Stimulated activated CD8-positive, alpha-beta memory T cell treated with anti-CD3 and anti-CD28 coated beads, Interleukin-7, amount 100 ng/mL, for 48 hours (primary cell): ENCODE measurements at regions not wholly inside any gene's neighbourhood (a gene's known extent, or its start where the extent isn't known, plus 50 kb on each side); places are given as distances from the start of the nearest gene placed in this dataset.

Source experiments
- DNase-seq, 2 donors: peaks; one replicate each; pipeline ENCODE4 v3.0.0-alpha.2; 2020; ENCODE audit warnings: low read depth in 1 of 2; ENCODE audit errors: extremely low read depth in 1 of 2

- DNase-seq: no peak
These were observed 139.2 kb upstream of the NAMPT start for GRCh38 chr7:106423821-106424475.

GRCh38 chr7:106423111-106423510 lies 138.3 kb upstream of the NAMPT start:
- no peak for DNase-seq

GRCh38 chr7:106421181-106421762 lies 136.5 kb upstream of the NAMPT start:
- DNase-seq: no peak

GRCh38 chr7:106420736-106421135 lies 136.0 kb upstream of the NAMPT start:
- no peak for DNase-seq

- DNase-seq: no peak
These were observed 135.4 kb upstream of the NAMPT start for GRCh38 chr7:106420210-106420609.

- peak in 1 of 2 donors; percentile 55 for DNase-seq
These were observed 134.8 kb upstream of the NAMPT start for GRCh38 chr7:106419455-106420182.

GRCh38 chr7:106418526-106418925 lies 133.7 kb upstream of the NAMPT start:
- DNase-seq: no peak

- no peak for DNase-seq
These were observed 133.3 kb upstream of the NAMPT start for GRCh38 chr7:106418094-106418493.

GRCh38 chr7:106417273-106417902 lies 132.6 kb upstream of the NAMPT start:
- no peak for DNase-seq

GRCh38 chr7:106416430-106416829 lies 131.6 kb upstream of the NAMPT start:
- DNase-seq: no peak

GRCh38 chr7:106415433-106415832 lies 130.7 kb upstream of the NAMPT start:
- no peak for DNase-seq

GRCh38 chr7:106413446-106413845 lies 128.7 kb upstream of the NAMPT start:
- DNase-seq: no peak

- DNase-seq: no peak
These were observed 120.9 kb upstream of the NAMPT start for GRCh38 chr7:106405697-106406141.

GRCh38 chr7:106402898-106403297 lies 118.1 kb upstream of the NAMPT start:
- no peak for DNase-seq

GRCh38 chr7:106400923-106401322 lies 116.1 kb upstream of the NAMPT start:
- DNase-seq: no peak

- no peak for DNase-seq
These were observed 114.0 kb upstream of the NAMPT start for GRCh38 chr7:106398786-106399185.

GRCh38 chr7:106397994-106398393 lies 113.2 kb upstream of the NAMPT start:
- no peak for DNase-seq

GRCh38 chr7:106394526-106394925 lies 109.7 kb upstream of the NAMPT start:
- DNase-seq: no peak

GRCh38 chr7:106393564-106394251 lies 108.9 kb upstream of the NAMPT start:
- DNase-seq: no peak

GRCh38 chr7:106392590-106392989 lies 107.8 kb upstream of the NAMPT start:
- no peak for DNase-seq

GRCh38 chr7:106392144-106392543 lies 107.4 kb upstream of the NAMPT start:
- no peak for DNase-seq
